WI38 (cell line): ENCODE measurements at regions not wholly inside any gene's neighbourhood (a gene's known extent, or its start where the extent isn't known, plus 50 kb on each side); places are given as distances from the start of the nearest gene placed in this dataset.

Experiments
- H3K4me3 ChIP-seq: 2 replicates; pipeline ENCODE4 v1.5.1; 2011; ENCODE audit warnings: low read depth, mild to moderate bottlenecking, control low read depth, low read length
- TF ChIP-seq, protein P1 (sequence below): IDR thresholded peaks from 2 replicates; pipeline ENCODE4 v1.5.1; 2012; ENCODE audit warnings: low read depth, mild to moderate bottlenecking, control low read depth, low read length

DNA sequence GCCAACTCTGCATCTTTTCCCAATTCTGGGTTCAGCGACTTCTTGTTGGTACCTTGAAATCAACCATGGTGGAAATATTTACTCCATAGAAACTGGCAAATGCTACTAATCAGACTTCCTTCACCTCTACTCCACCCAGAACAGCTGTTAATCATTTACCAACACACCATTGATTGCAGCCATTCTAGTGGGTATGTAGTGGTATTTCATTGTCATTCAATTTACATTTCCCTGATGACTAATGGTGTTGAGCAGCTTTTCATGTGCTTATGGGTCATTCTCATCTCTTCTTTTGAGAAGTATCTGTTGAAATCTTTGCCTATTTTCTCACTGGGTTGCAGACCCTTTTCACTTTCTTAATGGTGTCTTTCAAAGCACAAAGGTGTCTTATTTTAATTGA, 122.4 kb upstream of the MSX2 start:
- TF ChIP-seq, protein P1, sequence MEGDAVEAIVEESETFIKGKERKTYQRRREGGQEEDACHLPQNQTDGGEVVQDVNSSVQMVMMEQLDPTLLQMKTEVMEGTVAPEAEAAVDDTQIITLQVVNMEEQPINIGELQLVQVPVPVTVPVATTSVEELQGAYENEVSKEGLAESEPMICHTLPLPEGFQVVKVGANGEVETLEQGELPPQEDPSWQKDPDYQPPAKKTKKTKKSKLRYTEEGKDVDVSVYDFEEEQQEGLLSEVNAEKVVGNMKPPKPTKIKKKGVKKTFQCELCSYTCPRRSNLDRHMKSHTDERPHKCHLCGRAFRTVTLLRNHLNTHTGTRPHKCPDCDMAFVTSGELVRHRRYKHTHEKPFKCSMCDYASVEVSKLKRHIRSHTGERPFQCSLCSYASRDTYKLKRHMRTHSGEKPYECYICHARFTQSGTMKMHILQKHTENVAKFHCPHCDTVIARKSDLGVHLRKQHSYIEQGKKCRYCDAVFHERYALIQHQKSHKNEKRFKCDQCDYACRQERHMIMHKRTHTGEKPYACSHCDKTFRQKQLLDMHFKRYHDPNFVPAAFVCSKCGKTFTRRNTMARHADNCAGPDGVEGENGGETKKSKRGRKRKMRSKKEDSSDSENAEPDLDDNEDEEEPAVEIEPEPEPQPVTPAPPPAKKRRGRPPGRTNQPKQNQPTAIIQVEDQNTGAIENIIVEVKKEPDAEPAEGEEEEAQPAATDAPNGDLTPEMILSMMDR = no peak
- no peak overlapping the region for H3K4me3 ChIP-seq

DNA sequence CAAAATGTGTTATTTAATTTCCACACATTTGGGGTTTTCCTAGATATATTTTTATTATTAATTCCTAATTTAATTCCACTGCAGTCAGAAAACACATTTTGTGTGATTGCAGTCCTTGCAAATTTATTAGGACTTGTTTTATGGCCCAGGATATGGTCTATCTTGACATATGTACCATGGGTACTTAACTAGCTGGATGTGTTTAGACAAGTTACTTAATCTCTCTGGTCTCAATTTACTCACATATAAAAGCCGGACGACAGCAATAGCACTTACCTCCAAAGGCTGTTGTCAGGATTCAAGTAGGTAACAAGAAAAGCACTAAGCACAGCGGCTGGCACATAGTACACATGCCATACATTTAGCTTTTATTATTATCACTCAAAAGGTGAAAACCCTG, 118.2 kb upstream of the MSX2 start:
- TF ChIP-seq, protein P1 = no peak
- H3K4me3 ChIP-seq = no peak overlapping the region

DNA sequence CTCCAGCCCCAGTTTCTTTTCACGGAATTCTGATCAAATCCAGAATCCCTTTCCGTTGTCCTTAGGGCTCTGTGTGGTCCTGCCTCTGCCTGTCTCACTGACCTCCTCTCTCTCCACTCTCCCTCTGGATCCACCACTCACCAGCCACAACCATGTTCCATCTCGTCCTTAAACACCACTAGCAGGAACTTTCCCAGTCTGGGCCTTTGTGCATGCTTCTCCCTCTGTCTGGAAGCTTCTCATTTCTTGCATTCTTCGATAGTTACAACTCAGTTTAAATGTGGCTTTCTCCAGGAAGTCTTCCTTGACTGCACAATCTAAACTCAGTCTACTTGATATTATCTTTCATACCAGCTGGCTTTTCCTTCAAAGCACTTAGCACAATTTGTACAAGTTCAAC, 117.7 kb upstream of the MSX2 start:
- TF ChIP-seq, protein P1 = no peak
- no peak overlapping the region for H3K4me3 ChIP-seq

DNA sequence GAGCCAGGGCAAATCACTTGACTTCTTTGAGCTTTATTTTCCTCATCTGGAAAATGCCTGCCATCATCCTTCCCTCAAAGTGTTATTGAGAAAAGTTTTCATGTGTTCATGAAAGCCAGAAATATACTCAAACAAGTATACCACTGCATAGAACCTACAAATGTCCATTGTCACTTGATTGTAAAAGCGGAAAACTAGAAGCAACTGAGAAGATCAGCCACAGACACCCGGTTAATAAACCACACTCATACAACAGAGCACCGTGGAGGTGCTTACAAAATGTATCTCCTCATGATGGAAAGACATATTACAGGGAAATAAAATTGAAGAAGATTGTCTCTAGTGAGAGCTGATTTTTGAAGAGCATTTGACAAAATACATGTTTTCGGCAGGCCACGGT, 117.2 kb upstream of the MSX2 start:
- TF ChIP-seq, protein P1 = no peak
- H3K4me3 ChIP-seq = no peak overlapping the region

DNA sequence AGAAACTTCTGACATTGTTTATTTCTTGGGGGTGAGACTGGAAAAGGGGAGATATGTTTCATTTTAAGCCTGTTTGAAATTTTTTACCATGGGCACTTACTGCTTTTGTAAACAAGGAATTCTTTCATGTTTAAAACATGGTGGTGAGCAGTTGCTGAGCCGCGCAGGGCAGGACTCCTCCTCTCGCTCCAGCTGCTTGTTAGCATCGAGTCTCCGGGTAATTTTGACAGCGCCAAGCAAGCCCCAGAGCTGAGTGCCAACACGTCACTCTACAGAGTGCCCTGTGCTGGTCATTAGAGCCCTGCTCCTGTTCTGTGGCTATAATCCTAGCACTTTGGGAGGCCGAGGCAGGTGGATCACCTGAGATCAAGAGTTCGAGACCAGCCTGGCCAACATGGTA, 116.5 kb upstream of the MSX2 start:
- no peak overlapping the region for H3K4me3 ChIP-seq

DNA sequence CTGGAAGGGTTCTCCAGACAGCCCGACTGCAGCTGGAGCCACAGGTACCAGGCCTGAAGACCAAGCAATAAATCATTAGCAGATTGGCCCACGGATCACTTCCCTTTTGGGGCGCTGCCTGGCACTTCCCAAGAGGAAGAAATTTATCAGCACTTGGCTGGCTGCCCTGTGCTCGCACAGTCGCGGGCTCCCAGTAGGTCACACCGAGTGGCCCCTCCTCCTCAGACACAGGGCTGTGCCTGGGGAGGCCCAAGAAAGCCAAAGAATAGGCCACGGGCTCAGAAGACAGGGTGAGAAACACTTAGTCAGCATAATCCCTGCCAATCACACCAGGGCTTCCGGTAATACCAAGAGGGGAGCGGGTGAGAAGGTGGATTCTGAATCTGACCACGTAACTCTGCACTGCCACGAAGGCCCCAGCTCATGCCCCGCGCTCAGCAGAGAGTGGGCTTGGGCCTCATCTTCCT, 115.7 kb upstream of the MSX2 start:
- H3K4me3 ChIP-seq = no peak overlapping the region
- TF ChIP-seq, protein P1 = no peak

More for the DNA sequence above, 116.5 kb upstream of the MSX2 start:
- TF ChIP-seq, protein P1 = no peak

DNA sequence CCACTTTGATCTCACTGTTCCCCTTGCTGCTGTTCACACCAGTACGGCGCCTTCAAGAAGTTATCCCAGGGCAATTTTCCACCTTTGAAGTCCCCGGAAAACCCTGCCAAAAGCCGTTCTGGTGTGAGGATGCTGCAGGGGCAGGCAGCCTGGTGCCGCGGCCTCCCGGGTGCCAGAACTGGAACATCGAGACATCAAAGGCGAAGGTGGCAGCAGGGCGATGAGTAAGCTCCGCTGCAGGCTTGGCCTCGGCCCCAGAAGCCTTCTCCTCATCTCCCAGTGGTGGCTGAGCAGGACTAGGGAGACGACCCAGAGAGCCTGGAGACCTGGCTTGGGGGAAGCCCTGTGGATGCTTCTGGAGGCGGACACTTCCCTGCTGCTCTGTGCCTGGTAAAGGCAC, 115.3 kb upstream of the MSX2 start:
- TF ChIP-seq, protein P1 = no peak
- H3K4me3 ChIP-seq = no peak overlapping the region
